ENCODE measurements at regions not wholly inside any gene's neighbourhood (a gene's known extent, or its start where the extent isn't known, plus 50 kb on each side); places are given as distances from the start of the nearest gene placed in this dataset.

GRCh38 chr14:76307786-76308780 lies 67.9 kb upstream of the ESRRB start:
- no peak for DNase-seq

- DNase-seq = no peak
Observed at GRCh38 chr14:76309572-76310162, 66.3 kb upstream of the ESRRB start.

- no peak for DNase-seq
Observed at GRCh38 chr14:76311079-76311758, 64.7 kb upstream of the ESRRB start.

GRCh38 chr14:76312821-76313220 lies 63.1 kb upstream of the ESRRB start:
- DNase-seq = no peak

GRCh38 chr14:76313303-76313702 lies 62.6 kb upstream of the ESRRB start:
- no peak for DNase-seq

GRCh38 chr14:76313852-76314251 lies 62.1 kb upstream of the ESRRB start:
- peak in 2 of 3 experiments; percentile 18 to 58 for DNase-seq

GRCh38 chr14:76314521-76315034 lies 61.4 kb upstream of the ESRRB start:
- no peak for DNase-seq

GRCh38 chr14:76320486-76320885 lies 55.5 kb upstream of the ESRRB start:
- DNase-seq = no peak

GRCh38 chr14:76320975-76321374 lies 55.0 kb upstream of the ESRRB start:
- no peak for DNase-seq

- DNase-seq = no peak
Observed at GRCh38 chr14:76322594-76323220, 53.2 kb upstream of the ESRRB start.

- DNase-seq = no peak
Observed at GRCh38 chr14:76323331-76324050, 52.4 kb upstream of the ESRRB start.

GRCh38 chr14:76324133-76324532 lies 51.8 kb upstream of the ESRRB start:
- DNase-seq = no peak

Measured in NCI-H1417 (cell line).